GM23338 (cell line): ENCODE measurements at regions not wholly inside any gene's neighbourhood (a gene's known extent, or its start where the extent isn't known, plus 50 kb on each side); places are given as distances from the start of the nearest gene placed in this dataset.

Experiments
- CTCF ChIP-seq, 2 experiments: fragments of 200-600 bp in 1 of 2; sonication (generic) in 1 of 2; conservative IDR thresholded peaks; 2 replicates each; pipeline versions ENCODE4 v1.5.1 to v1.6.1; 2016 to 2017; ENCODE audit warnings: antibody characterized with exemption in 2 of 2, low read depth in 2 of 2, mild to moderate bottlenecking in 2 of 2, moderate library complexity in 1 of 2
- ZNF114 ChIP-seq: fragments of 250-450 bp; sonication (Bioruptor Pico); IDR thresholded peaks from 2 replicates; pipeline ENCODE4 v1.5.0; 2020; ENCODE audit warnings: mild to moderate bottlenecking, moderate library complexity

- TF ChIP-seq ZNF114 (CRISPR knock-in tag) (no peak), CTCF (conservative IDR thresholded peaks at IDR 0.05; ENCODE audit: low read depth in 2 of 2) (no peak)
Measured at GRCh38 chr1:83641206-83641658, 357.7 kb downstream of the TTLL7 start.
